22Rv1 (cell line): ENCODE measurements at regions not wholly inside any gene's neighbourhood (a gene's known extent, or its start where the extent isn't known, plus 50 kb on each side); places are given as distances from the start of the nearest gene placed in this dataset.

Experiments used
- CTCF ChIP-seq: fragments of 450-650 bp; IDR thresholded peaks from 2 replicates; pipeline ENCODE4 v1.5.1; 2017; ENCODE audit warnings: mild to moderate bottlenecking
- ZFX ChIP-seq: fragments of 450-650 bp; IDR thresholded peaks from 2 replicates; pipeline ENCODE4 v1.6.1; 2017; ENCODE audit warnings: antibody characterized with exemption, borderline replicate concordance

DNA sequence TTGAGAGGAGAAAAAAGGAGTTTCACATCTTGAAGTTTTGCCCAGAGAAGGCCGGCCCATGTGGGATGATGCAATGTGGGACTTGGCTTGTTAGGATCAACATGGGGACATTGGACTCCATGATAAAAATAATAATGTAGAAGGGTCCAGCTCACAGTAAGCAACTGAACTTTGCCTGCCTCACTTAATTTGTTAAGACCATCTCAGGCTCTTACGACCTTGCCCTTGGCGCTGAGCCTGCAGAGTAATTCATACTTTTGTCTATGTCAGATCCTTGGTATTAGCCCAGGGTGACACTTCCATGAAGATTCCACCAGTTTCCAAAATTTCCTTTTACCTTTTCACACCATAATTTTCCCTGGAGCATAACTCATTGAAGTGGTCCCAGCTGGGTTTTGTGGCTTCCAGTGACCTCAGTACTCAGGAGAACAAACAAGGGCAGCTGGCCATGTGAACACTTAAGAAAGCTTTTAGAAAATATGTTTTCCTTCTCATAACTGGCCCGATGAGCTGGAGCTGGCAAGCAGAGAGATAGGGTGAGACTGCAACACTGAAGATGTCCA, 315.4 kb upstream of the RASGRP1 start:
- TF ChIP-seq CTCF, result no peak
- TF ChIP-seq ZFX, result no peak
